ENCODE measurements at regions not wholly inside any gene's neighbourhood (a gene's known extent, or its start where the extent isn't known, plus 50 kb on each side); places are given as distances from the start of the nearest gene placed in this dataset.
A peak's percentile ranks its signal among the peaks of the same experiment; 100 is the strongest.
"Not testable (repeated sequence)": the region's sequence is repeated elsewhere in the genome, so short reads cannot be mapped to it uniquely, and the experiment has no call there.

- Mint-ChIP-seq H3K27ac (no peak overlapping the region), H3K36me3 (ENCODE audit: low read depth) (no peaks in the 10 kb centered on the region), H3K4me1 (no peaks in the 10 kb centered on the region), H3K4me3 (no peak overlapping the region), H3K27me3 (no peaks in the 10 kb centered on the region), H3K9me3 (peaks cover 4% of the 10 kb centered on the region)
- intact Hi-C loops (cut with micrococcal nuclease): no loop called here
- no peak for DNase-seq
Observed at GRCh38 chr11:90496722-90497121, 273.9 kb upstream of the CHORDC1 start.

GRCh38 chr11:90493379-90493778, 270.5 kb upstream of the CHORDC1 start:
- intact Hi-C loops (cut with micrococcal nuclease): no loop called here
- H3K27ac Mint-ChIP-seq: no peak overlapping the region
- no peaks in the 10 kb centered on the region for H3K27me3 Mint-ChIP-seq
- no peak for DNase-seq
- H3K9me3 Mint-ChIP-seq: peaks cover 7% of the 10 kb centered on the region
- H3K36me3 Mint-ChIP-seq (ENCODE audit: low read depth): no peaks in the 10 kb centered on the region
- H3K4me3 Mint-ChIP-seq: no peak overlapping the region
- no peaks in the 10 kb centered on the region for H3K4me1 Mint-ChIP-seq

- intact Hi-C loops (cut with micrococcal nuclease): no loop called here
- Mint-ChIP-seq H3K4me1 (no peaks in the 10 kb centered on the region), H3K27me3 (no peaks in the 10 kb centered on the region), H3K4me3 (no peak overlapping the region), H3K9me3 (peaks cover 7% of the 10 kb centered on the region), H3K36me3 (ENCODE audit: low read depth) (no peaks in the 10 kb centered on the region), H3K27ac (no peak overlapping the region)
- no peak for DNase-seq
Observed at GRCh38 chr11:90491466-90491865, 268.6 kb upstream of the CHORDC1 start.

GRCh38 chr11:90476442-90477007, 253.7 kb upstream of the CHORDC1 start:
- Mint-ChIP-seq H3K9me3 (no peaks in the 10 kb centered on the region), H3K4me1 (no peaks in the 10 kb centered on the region), H3K27me3 (no peaks in the 10 kb centered on the region), H3K27ac (no peak overlapping the region), H3K4me3 (no peak overlapping the region), H3K36me3 (ENCODE audit: low read depth) (no peaks in the 10 kb centered on the region)
- DNase-seq: peak; percentile 60
- intact Hi-C loops (cut with micrococcal nuclease): no loop called here

- DNase-seq: no peak
- intact Hi-C loops (cut with micrococcal nuclease): no loop called here
- no peaks in the 10 kb centered on the region for H3K9me3 Mint-ChIP-seq
- H3K36me3 Mint-ChIP-seq (ENCODE audit: low read depth): no peaks in the 10 kb centered on the region
- no peak overlapping the region for H3K4me3 Mint-ChIP-seq
- no peak overlapping the region for H3K27ac Mint-ChIP-seq
- no peaks in the 10 kb centered on the region for H3K4me1 Mint-ChIP-seq
- no peaks in the 10 kb centered on the region for H3K27me3 Mint-ChIP-seq
Observed at GRCh38 chr11:90468923-90469322, 246.1 kb upstream of the CHORDC1 start.

GRCh38 chr11:90465553-90465952, 242.7 kb upstream of the CHORDC1 start:
- no peak for DNase-seq
- Mint-ChIP-seq H3K4me1 (no peaks in the 10 kb centered on the region), H3K4me3 (no peak overlapping the region), H3K27ac (no peak overlapping the region), H3K27me3 (no peaks in the 10 kb centered on the region), H3K9me3 (no peaks in the 10 kb centered on the region), H3K36me3 (ENCODE audit: low read depth) (no peaks in the 10 kb centered on the region)
- intact Hi-C loops (cut with micrococcal nuclease): no loop called here

GRCh38 chr11:90455347-90455920, 232.6 kb upstream of the CHORDC1 start:
- DNase-seq; H3K4me3 Mint-ChIP-seq; H3K27ac Mint-ChIP-seq; H3K27me3 Mint-ChIP-seq; H3K9me3 Mint-ChIP-seq; H3K4me1 Mint-ChIP-seq; intact Hi-C loops (cut with micrococcal nuclease); H3K36me3 Mint-ChIP-seq (ENCODE audit: low read depth): not testable (repeated sequence)

GRCh38 chr11:90453525-90453924, 230.7 kb upstream of the CHORDC1 start:
- no peak overlapping the region for H3K27ac Mint-ChIP-seq
- no peaks in the 10 kb centered on the region for H3K36me3 Mint-ChIP-seq (ENCODE audit: low read depth)
- H3K9me3 Mint-ChIP-seq: no peaks in the 10 kb centered on the region
- no peak for DNase-seq
- intact Hi-C loops (cut with micrococcal nuclease): no loop called here
- no peak overlapping the region for H3K4me3 Mint-ChIP-seq
- no peaks in the 10 kb centered on the region for H3K4me1 Mint-ChIP-seq
- no peaks in the 10 kb centered on the region for H3K27me3 Mint-ChIP-seq

GRCh38 chr11:90449606-90450005, 226.8 kb upstream of the CHORDC1 start:
- no peak for DNase-seq
- Mint-ChIP-seq H3K36me3 (ENCODE audit: low read depth) (no peaks in the 10 kb centered on the region), H3K4me3 (no peak overlapping the region), H3K27me3 (no peaks in the 10 kb centered on the region), H3K9me3 (no peaks in the 10 kb centered on the region), H3K4me1 (no peaks in the 10 kb centered on the region), H3K27ac (no peak overlapping the region)
- intact Hi-C loops (cut with micrococcal nuclease): no loop called here

- Mint-ChIP-seq H3K36me3 (ENCODE audit: low read depth) (no peaks in the 10 kb centered on the region), H3K4me1 (no peaks in the 10 kb centered on the region), H3K27ac (no peak overlapping the region), H3K9me3 (no peaks in the 10 kb centered on the region), H3K4me3 (no peak overlapping the region), H3K27me3 (no peaks in the 10 kb centered on the region)
- intact Hi-C loops (cut with micrococcal nuclease): no loop called here
- no peak for DNase-seq
Observed at GRCh38 chr11:90448256-90448655, 225.4 kb upstream of the CHORDC1 start.

- no peak for DNase-seq
- Mint-ChIP-seq H3K27ac (no peak overlapping the region), H3K4me3 (no peak overlapping the region), H3K9me3 (no peaks in the 10 kb centered on the region), H3K4me1 (no peaks in the 10 kb centered on the region), H3K36me3 (ENCODE audit: low read depth) (no peaks in the 10 kb centered on the region), H3K27me3 (no peaks in the 10 kb centered on the region)
- intact Hi-C loops (cut with micrococcal nuclease): no loop called here
Observed at GRCh38 chr11:90447618-90448017, 224.8 kb upstream of the CHORDC1 start.

GRCh38 chr11:90446207-90446606, 223.4 kb upstream of the CHORDC1 start:
- H3K36me3 Mint-ChIP-seq (ENCODE audit: low read depth): no peaks in the 10 kb centered on the region
- H3K4me3 Mint-ChIP-seq: no peak overlapping the region
- no peaks in the 10 kb centered on the region for H3K4me1 Mint-ChIP-seq
- H3K9me3 Mint-ChIP-seq: no peaks in the 10 kb centered on the region
- intact Hi-C loops (cut with micrococcal nuclease): no loop called here
- no peaks in the 10 kb centered on the region for H3K27me3 Mint-ChIP-seq
- no peak for DNase-seq
- no peak overlapping the region for H3K27ac Mint-ChIP-seq

GRCh38 chr11:90438069-90438468, 215.2 kb upstream of the CHORDC1 start:
- intact Hi-C loops (cut with micrococcal nuclease): no loop called here
- no peaks in the 10 kb centered on the region for H3K36me3 Mint-ChIP-seq (ENCODE audit: low read depth)
- no peak for DNase-seq
- H3K27me3 Mint-ChIP-seq: no peaks in the 10 kb centered on the region
- no peaks in the 10 kb centered on the region for H3K4me1 Mint-ChIP-seq
- no peak overlapping the region for H3K4me3 Mint-ChIP-seq
- H3K27ac Mint-ChIP-seq: no peak overlapping the region
- H3K9me3 Mint-ChIP-seq: no peaks in the 10 kb centered on the region

GRCh38 chr11:90434858-90435257, 212.0 kb upstream of the CHORDC1 start:
- H3K4me1 Mint-ChIP-seq: no peaks in the 10 kb centered on the region
- H3K9me3 Mint-ChIP-seq: no peaks in the 10 kb centered on the region
- intact Hi-C loops (cut with micrococcal nuclease): no loop called here
- no peak for DNase-seq
- no peak overlapping the region for H3K27ac Mint-ChIP-seq
- no peak overlapping the region for H3K4me3 Mint-ChIP-seq
- no peaks in the 10 kb centered on the region for H3K36me3 Mint-ChIP-seq (ENCODE audit: low read depth)
- H3K27me3 Mint-ChIP-seq: no peaks in the 10 kb centered on the region

- H3K27ac Mint-ChIP-seq: no peak overlapping the region
- no peaks in the 10 kb centered on the region for H3K36me3 Mint-ChIP-seq (ENCODE audit: low read depth)
- intact Hi-C loops (cut with micrococcal nuclease): no loop called here
- no peaks in the 10 kb centered on the region for H3K9me3 Mint-ChIP-seq
- H3K4me1 Mint-ChIP-seq: no peaks in the 10 kb centered on the region
- DNase-seq: no peak
- no peak overlapping the region for H3K4me3 Mint-ChIP-seq
- H3K27me3 Mint-ChIP-seq: no peaks in the 10 kb centered on the region
Observed at GRCh38 chr11:90428836-90429235, 206.0 kb upstream of the CHORDC1 start.

All from activated CD4-positive, alpha-beta T cell treated with anti-CD3 and anti-CD28 coated beads, Interleukin-2, amount 10 ng/mL, durations not matched to agents 24 days and 14 days (primary cell).